Lower lobe of right lung (tissue), 2 donors: ENCODE measurements at regions not wholly inside any gene's neighbourhood (a gene's known extent, or its start where the extent isn't known, plus 50 kb on each side); places are given as distances from the start of the nearest gene placed in this dataset.
"Not testable (repeated sequence)": the region's sequence is repeated elsewhere in the genome, so short reads cannot be mapped to it uniquely, and the experiment has no call there.

Experiments
- ATAC-seq, 2 donors: fragments of 200-7000 bp; cut with Tn5 transposase; one replicate each; pipeline ENCODE4 v1.9.1; 2020 to 2022; ENCODE audit warnings: mild to moderate bottlenecking in 2 of 2, moderate library complexity in 2 of 2
- DNase-seq: peaks from one replicate; pipeline ENCODE4 v3.0.0-alpha.2; 2020
- H3K27ac ChIP-seq: fragments of 200-600 bp; one replicate; pipeline ENCODE4 v1.8.0; 2022
- H3K27me3 ChIP-seq: fragments of 200-600 bp; one replicate; pipeline ENCODE4 v1.8.0; 2022; ENCODE audit warnings: low read depth
- H3K36me3 ChIP-seq: fragments of 200-600 bp; one replicate; pipeline ENCODE4 v1.8.0; 2022; ENCODE audit warnings: mild to moderate bottlenecking
- H3K4me1 ChIP-seq: fragments of 200-600 bp; one replicate; pipeline ENCODE4 v1.8.0; 2022
- H3K4me3 ChIP-seq: fragments of 200-600 bp; one replicate; pipeline ENCODE4 v1.8.0; 2022; ENCODE audit warnings: mild to moderate bottlenecking
- H3K9me3 ChIP-seq: fragments of 200-600 bp; one replicate; pipeline ENCODE4 v1.8.0; 2022
- intact Hi-C: fragments of 100-400 bp; cut with DNase I; formaldehyde crosslinking; loops from one replicate; pipeline ENCODE4 v1.11.0; 2022
- TF ChIP-seq, protein P1 (sequence below): fragments of 200-600 bp; IDR thresholded peaks from one replicate; pipeline ENCODE4 v1.8.0; 2022; ENCODE audit warnings: antibody characterized with exemption, mild to moderate bottlenecking
- donor health status: DM: no; HTN: yes; CAD: no; lungs with severe emphysema.

DNA sequence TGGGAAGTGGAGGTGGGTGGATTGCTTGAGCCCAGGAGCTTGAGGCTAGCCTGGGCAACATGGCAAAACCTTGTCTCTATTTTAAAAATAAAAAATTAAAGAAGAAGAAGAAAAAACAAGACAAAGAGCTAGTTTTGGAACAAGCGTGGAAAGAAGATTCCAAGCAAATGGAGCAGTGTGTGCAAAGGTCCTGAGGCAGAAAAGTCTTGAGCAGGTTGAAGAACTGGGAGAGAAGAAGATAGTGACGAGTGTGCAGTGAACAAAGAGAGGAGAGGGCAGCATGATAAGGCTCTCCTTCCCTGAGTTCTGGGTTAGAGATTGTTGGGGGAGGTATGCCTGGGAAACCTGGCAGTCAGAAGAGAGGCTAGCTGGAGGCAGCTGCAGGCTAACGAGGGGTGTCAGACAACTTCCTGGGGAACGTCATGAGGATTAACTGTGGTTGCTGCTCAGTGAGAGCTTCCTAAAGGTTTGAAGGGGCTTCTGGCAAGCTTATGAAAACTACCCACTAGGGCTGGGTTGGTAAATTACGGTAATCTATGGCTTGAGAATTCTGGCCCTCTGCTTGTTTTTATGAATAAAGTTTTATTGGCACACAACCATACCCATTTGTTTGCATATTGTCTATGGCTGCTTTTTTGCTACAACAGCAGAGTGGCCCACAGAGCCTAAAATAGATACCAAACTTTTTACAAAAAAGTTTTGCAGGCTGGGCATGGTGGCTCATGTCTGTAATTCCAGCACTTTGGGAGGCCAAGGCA lies 128.9 kb downstream of the ZFP64 start:
- intact Hi-C loops: no loop called here
- ATAC-seq (no peak), DNase-seq (no peak)
- Histone ChIP-seq H3K27me3 (no peaks in the 10 kb centered on the region), H3K4me3 (no peak overlapping the region), H3K27ac (no peak overlapping the region), H3K36me3 (no peaks in the 10 kb centered on the region), H3K4me1 (no peaks in the 10 kb centered on the region), H3K9me3 (peaks cover 2% of the 10 kb centered on the region)
- TF ChIP-seq, protein P1, sequence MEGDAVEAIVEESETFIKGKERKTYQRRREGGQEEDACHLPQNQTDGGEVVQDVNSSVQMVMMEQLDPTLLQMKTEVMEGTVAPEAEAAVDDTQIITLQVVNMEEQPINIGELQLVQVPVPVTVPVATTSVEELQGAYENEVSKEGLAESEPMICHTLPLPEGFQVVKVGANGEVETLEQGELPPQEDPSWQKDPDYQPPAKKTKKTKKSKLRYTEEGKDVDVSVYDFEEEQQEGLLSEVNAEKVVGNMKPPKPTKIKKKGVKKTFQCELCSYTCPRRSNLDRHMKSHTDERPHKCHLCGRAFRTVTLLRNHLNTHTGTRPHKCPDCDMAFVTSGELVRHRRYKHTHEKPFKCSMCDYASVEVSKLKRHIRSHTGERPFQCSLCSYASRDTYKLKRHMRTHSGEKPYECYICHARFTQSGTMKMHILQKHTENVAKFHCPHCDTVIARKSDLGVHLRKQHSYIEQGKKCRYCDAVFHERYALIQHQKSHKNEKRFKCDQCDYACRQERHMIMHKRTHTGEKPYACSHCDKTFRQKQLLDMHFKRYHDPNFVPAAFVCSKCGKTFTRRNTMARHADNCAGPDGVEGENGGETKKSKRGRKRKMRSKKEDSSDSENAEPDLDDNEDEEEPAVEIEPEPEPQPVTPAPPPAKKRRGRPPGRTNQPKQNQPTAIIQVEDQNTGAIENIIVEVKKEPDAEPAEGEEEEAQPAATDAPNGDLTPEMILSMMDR: no peak

DNA sequence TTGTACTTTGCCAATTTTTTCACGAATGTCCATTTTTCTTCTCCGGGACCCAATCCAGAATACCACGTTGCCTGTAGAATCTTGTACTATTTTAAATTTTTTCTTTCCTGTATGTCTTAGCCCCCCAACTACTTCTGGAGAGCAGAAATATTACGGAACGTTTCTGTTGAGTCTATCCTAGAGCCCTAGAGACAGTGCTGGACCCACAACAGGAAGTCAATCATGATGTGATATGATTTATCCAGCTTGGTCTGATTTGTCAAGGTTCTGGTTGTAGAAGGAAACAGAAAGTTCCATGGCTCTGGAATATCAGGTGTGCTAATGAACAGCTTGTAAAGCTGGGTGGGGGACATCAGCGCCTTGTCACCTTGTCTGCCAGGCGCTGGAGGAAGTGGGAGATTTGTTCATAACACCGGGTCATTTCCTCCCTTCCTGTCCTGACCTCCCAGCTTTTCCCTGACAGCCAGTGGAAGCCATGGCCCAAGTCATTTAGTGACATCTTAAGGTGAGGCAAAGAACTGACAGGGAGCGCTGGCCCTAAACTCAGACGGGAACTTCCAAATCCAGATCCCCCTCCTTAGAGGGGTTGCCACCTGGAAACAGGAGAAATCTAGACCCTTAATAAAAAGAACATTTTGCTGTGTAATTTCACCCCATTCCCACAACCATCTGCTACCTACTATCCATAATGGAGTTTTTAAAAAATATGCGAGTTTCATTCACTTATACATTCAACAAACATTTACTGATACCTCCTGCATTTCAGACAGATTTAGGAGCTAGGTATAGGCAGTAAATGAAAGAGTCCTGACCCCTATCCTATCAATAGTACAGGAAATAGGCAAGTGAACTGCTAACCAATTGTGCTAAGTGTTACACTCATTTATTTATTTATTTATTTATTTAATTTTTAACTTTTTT lies 130.5 kb downstream of the ZFP64 start:
- TF ChIP-seq, protein P1: peak; percentile 11
- ATAC-seq (peak in 1 of 2 donors; percentile 28), DNase-seq (no peak)
- Histone ChIP-seq H3K27ac (no peak overlapping the region), H3K27me3 (no peaks in the 10 kb centered on the region), H3K36me3 (no peaks in the 10 kb centered on the region), H3K4me3 (no peak overlapping the region), H3K4me1 (no peaks in the 10 kb centered on the region), H3K9me3 (peaks cover 18% of the 10 kb centered on the region)
- intact Hi-C loops: no loop called here

DNA sequence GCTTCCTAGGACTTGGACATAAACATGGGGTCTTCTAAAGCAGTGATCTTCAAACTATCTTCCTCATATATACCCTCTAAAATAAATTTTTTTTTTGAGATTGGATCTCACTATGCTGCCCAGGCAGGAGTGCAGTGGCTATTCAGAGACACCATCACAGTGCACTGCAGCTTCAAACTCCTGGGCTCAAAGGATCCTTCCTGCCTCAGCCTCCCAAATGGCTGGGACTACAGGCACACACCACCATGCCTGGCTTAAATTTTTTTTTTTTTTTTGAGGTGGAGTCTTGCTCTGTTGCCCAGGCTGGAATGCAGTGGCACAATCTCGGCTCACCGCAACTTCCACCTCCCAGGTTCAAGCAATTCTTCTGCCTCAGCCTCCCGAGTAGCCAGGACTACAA lies 134.4 kb downstream of the ZFP64 start:
- H3K27ac ChIP-seq, ATAC-seq, H3K4me1 ChIP-seq, H3K4me3 ChIP-seq, DNase-seq, intact Hi-C loops, H3K27me3 ChIP-seq, H3K36me3 ChIP-seq: not testable (repeated sequence)
- peaks cover 19% of the 10 kb centered on the region for H3K9me3 ChIP-seq

DNA sequence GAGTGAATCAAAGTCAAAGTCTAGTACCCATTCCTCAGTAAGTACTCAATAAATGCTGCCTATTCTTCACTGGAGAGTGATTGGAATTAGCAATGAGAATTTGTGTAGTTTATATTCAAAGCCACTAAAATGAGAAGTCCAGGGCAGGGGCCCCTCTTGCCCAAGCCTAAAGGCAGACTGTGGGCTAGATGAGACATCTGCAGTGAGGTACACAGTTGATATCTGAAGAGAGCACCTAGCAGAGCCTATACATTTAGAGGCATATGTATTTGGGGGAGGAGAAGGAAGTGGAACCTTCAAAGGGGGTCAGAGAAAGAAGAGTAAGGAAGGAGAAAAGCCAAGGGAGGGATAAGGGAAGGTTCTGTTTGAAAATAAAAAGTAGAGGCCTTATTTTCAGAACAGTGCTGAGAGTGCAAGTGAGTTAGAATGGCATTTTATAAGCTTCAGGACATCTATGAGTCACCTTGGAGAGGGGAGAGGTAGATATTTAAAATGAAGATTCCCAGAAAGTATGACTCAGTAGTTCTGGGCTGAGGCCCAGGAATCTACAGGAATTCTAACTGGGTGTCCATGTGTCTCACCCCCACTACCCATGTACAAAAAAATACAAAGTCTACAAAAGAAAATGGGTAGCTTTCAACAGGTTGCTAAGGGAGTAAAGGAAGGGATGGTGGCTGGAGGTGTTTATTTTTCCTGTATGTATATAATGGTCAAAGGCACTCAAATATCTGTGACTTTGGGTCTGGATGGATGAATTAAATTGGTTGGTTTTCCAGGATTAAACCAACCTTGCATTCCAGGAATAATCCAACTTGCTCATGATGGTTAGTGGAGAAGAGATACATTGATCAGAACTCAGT lies 135.1 kb downstream of the ZFP64 start:
- intact Hi-C loops: no loop called here
- H3K4me1 ChIP-seq: no peaks in the 10 kb centered on the region
- DNase-seq (no peak), ATAC-seq (no peak)
- H3K36me3 ChIP-seq: no peaks in the 10 kb centered on the region
- TF ChIP-seq, protein P1: no peak
- H3K27me3 ChIP-seq: no peaks in the 10 kb centered on the region
- H3K4me3 ChIP-seq: no peak overlapping the region
- peaks cover 19% of the 10 kb centered on the region for H3K9me3 ChIP-seq
- H3K27ac ChIP-seq: no peak overlapping the region

DNA sequence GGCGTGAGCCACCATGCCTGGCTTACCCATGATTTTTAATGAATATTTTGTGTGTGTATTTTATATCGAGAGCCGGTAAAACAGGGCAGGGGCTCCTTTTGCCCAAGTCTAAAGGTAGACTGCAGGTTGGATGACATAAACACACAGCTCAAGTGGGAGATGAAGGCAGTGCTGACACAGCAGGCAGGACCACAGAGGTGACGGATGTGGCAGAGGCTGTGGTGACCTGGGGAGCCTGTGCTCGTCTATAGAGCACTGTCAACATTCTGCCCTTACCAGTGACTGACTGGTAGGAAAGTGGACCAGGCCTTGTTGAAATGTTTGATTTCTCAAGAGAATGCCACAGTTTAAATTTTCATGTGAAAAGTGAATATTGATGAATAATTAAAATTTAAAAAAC lies 137.5 kb downstream of the ZFP64 start:
- Histone ChIP-seq H3K9me3 (peaks cover 19% of the 10 kb centered on the region), H3K36me3 (no peaks in the 10 kb centered on the region), H3K4me1 (no peaks in the 10 kb centered on the region), H3K27ac (no peak overlapping the region), H3K4me3 (no peak overlapping the region), H3K27me3 (no peaks in the 10 kb centered on the region)
- TF ChIP-seq, protein P1: no peak
- ATAC-seq (no peak), DNase-seq (no peak)
- intact Hi-C loops: no loop called here
